Testis (tissue), 2 donors: ENCODE measurements at regions not wholly inside any gene's neighbourhood (a gene's known extent, or its start where the extent isn't known, plus 50 kb on each side); places are given as distances from the start of the nearest gene placed in this dataset.

ENCODE experiments used
- DNase-seq: peaks from one replicate; pipeline ENCODE4 v3.0.0-alpha.2; 2019
- H3K27ac ChIP-seq, 2 donors: fragments of 200-600 bp; sonication (generic); one replicate each; pipeline ENCODE4 v1.5.1; 2019
- H3K27me3 ChIP-seq: fragments of 200-600 bp; sonication (generic); one replicate; pipeline ENCODE4 v1.5.1; 2019
- H3K36me3 ChIP-seq: fragments of 200-600 bp; sonication (generic); one replicate; pipeline ENCODE4 v1.5.1; 2017; ENCODE audit warnings: low read depth; ENCODE audit errors: missing control alignments
- H3K4me1 ChIP-seq: fragments of 200-600 bp; sonication (generic); one replicate; pipeline ENCODE4 v1.5.1; 2019
- H3K4me3 ChIP-seq, 2 donors: fragments of 200-600 bp; sonication (generic); one replicate each; pipeline ENCODE4 v1.5.1; 2017 to 2019
- H3K9me3 ChIP-seq: fragments of 200-600 bp; sonication (generic); one replicate; pipeline ENCODE4 v1.5.1; 2017
- POLR2A ChIP-seq: fragments of 450-650 bp; IDR thresholded peaks from one replicate; pipeline ENCODE4 v1.6.1; 2017; ENCODE audit warnings: antibody characterized with exemption, mild to moderate bottlenecking, moderate library complexity
- WGBS, 2 donors: methylation state at CpG; one replicate each; pipeline ENCODE4 v1.1.5; 2018; 5-methylcytosine and 5-hydroxymethylcytosine counted together
- intact Hi-C: fragments of 100-400 bp; cut with DNase I; formaldehyde crosslinking; loops from one replicate; pipeline ENCODE4 v1.15.1; 2023; ENCODE audit warnings: low total_unique reads
- small RNA-seq, 2 donors: library from RNA; depleted of rRNA; stranded (forward); fragments of <200 nt; gene quantifications; one replicate each; pipeline ENCODE3, GENCODE V24; 2016

- WGBS, 2 donors, result 89 to 92% methylated on average over 4 of the region's 4 CpGs
- intact Hi-C loops, result no loop called here
- no peaks in the 10 kb centered on the region for H3K9me3 ChIP-seq
- H3K36me3 ChIP-seq, result no peaks in the 10 kb centered on the region
- H3K4me1 ChIP-seq, result no peaks in the 10 kb centered on the region
- no peak for TF ChIP-seq POLR2A
- no peak overlapping the region for H3K27ac ChIP-seq
- H3K27me3 ChIP-seq, result no peaks in the 10 kb centered on the region
- DNase-seq, result no peak
- H3K4me3 ChIP-seq, result no peak overlapping the region
Measured at GRCh38 chr21:27017246-27017645, 50.4 kb upstream of the ADAMTS5 start.

Small RNA genes lying in the stretch of these regions (small RNA-seq; reads per million reads assigned to genes)
- gene NCSTNP1 (0 reads per million in 2 donors), gene RF00026 (0 reads per million in 2 donors)
